ENCODE measurements at regions not wholly inside any gene's neighbourhood (a gene's known extent, or its start where the extent isn't known, plus 50 kb on each side); places are given as distances from the start of the nearest gene placed in this dataset.

GRCh38 chr2:125638345-125638744, 1017.6 kb upstream of the GYPC start:
- Histone ChIP-seq H3K9me3 (ENCODE audit: control insufficient read depth in 4 of 4, low read length in 3 of 4) (no peaks in the 10 kb centered on the region), H3K9ac (ENCODE audit: low read depth in 1 of 2, low read length in 2 of 2) (no peak overlapping the region), H3K4me1 (ENCODE audit: control insufficient read depth in 4 of 4, insufficient read depth in 4 of 4, low read length in 3 of 4) (no peaks in the 10 kb centered on the region), H3K4me3 (ENCODE audit: low read depth in 1 of 3, low read length in 3 of 3) (no peak overlapping the region), H3K27me3 (ENCODE audit: control insufficient read depth in 4 of 4, insufficient read depth in 4 of 4, low read length in 3 of 4) (no peaks in the 10 kb centered on the region), H3K27ac (ENCODE audit: low read depth in 1 of 2, low read length in 2 of 2) (no peak overlapping the region), H3K36me3 (ENCODE audit: control insufficient read depth in 4 of 4, insufficient read depth in 3 of 4, low read depth in 1 of 4, low read length in 3 of 4) (no peaks in the 10 kb centered on the region)
- WGBS, result 96% methylated on average over 1 of the region's 1 CpG
- TF ChIP-seq MAX (IDR thresholded peaks at IDR 0.05) (no peak), HNF4G (IDR thresholded peaks at IDR 0.05) (no peak), EGR1 (IDR thresholded peaks at IDR 0.05; ENCODE audit: low read depth in 2 of 2) (no peak), REST (IDR thresholded peaks at IDR 0.05) (no peak), TAF1 (conservative IDR thresholded peaks at IDR 0.05) (no peak), HNF4A (conservative IDR thresholded peaks at IDR 0.05) (no peak), YY1 (IDR thresholded peaks at IDR 0.05) (no peak), GABPA (IDR thresholded peaks at IDR 0.05 in 1 of 2, conservative IDR thresholded peaks at IDR 0.05 in 1 of 2) (no peak), FOXA2 (IDR thresholded peaks at IDR 0.05) (no peak), RAD21 (IDR thresholded peaks at IDR 0.05) (no peak), FOXA1 (IDR thresholded peaks at IDR 0.05) (no peak), JUND (IDR thresholded peaks at IDR 0.05) (no peak), ZBTB33 (IDR thresholded peaks at IDR 0.05) (no peak), CTCF (IDR thresholded peaks at IDR 0.05; ENCODE audit: low read depth, low read length, missing input control) (no peak), SP1 (IDR thresholded peaks at IDR 0.05) (no peak), NR2F2 (IDR thresholded peaks at IDR 0.05) (no peak), RXRA (IDR thresholded peaks at IDR 0.05) (no peak), ATF3 (IDR thresholded peaks at IDR 0.05) (no peak)
- DNase-seq (ENCODE audit: low spot score), result no peak
